ENCODE measurements at regions not wholly inside any gene's neighbourhood (a gene's known extent, or its start where the extent isn't known, plus 50 kb on each side); places are given as distances from the start of the nearest gene placed in this dataset.

GRCh38 chr6:153634416-153634815, 404.6 kb upstream of the OPRM1 start:
- no peaks in the 10 kb centered on the region for H3K4me1 ChIP-seq (ENCODE audit: insufficient read depth, low read length)
- H3K4me2 ChIP-seq (ENCODE audit: insufficient read depth, insufficient read length, low read length) = no peak overlapping the region

More at GRCh38 chr6:153634416-153634815, 404.6 kb upstream of the OPRM1 start:
- Histone ChIP-seq H3K23me2 (ENCODE audit: insufficient read length, low read depth, low read length, poor library complexity, severe bottlenecking) (no peaks in the 10 kb centered on the region), H3K14ac (ENCODE audit: insufficient read depth, low read length) (no peak overlapping the region), H4K5ac (ENCODE audit: insufficient read length, low read depth, low read length) (no peak overlapping the region), H3K23ac (ENCODE audit: insufficient read length, low read depth, low read length) (no peak overlapping the region), H4K91ac (ENCODE audit: insufficient read length, low read depth, low read length) (no peak overlapping the region), H2AK5ac (ENCODE audit: insufficient read length, low read length) (no peak overlapping the region), H2AFZ (ENCODE audit: low read length) (no peak overlapping the region), H3K4ac (ENCODE audit: low read depth, low read length) (no peak overlapping the region), H3K79me2 (ENCODE audit: insufficient read depth, low read length) (no peaks in the 10 kb centered on the region), H2BK15ac (ENCODE audit: low read depth, low read length) (no peak overlapping the region), H3K9ac (ENCODE audit: extremely low read depth, insufficient read length, low read length) (no peak overlapping the region), H2BK5ac (ENCODE audit: insufficient read length, low read length) (no peak overlapping the region), H2BK120ac (ENCODE audit: low read depth, low read length, poor library complexity, severe bottlenecking) (no peak overlapping the region), H2BK20ac (ENCODE audit: low read depth, low read length, poor library complexity, severe bottlenecking) (no peak overlapping the region), H2BK12ac (ENCODE audit: insufficient read length, low read depth, low read length) (no peak overlapping the region), H3K79me1 (ENCODE audit: insufficient read depth, low read depth, low read length, poor library complexity, severe bottlenecking) (no peaks in the 10 kb centered on the region), H3K27ac (ENCODE audit: insufficient read length, low read depth, low read length) (no peak overlapping the region), H3K27me3 (ENCODE audit: insufficient read depth, low read length) (no peaks in the 10 kb centered on the region), H3K9me3 (ENCODE audit: control insufficient read depth, low read depth, low read length) (no peaks in the 10 kb centered on the region), H3T11ph (ENCODE audit: low read length) (no peak overlapping the region), H3K56ac (ENCODE audit: insufficient read length, low read depth, low read length) (no peak overlapping the region), H4K8ac (replicated peaks; ENCODE audit: insufficient read length, low read depth, low read length) (no peak overlapping the region), H4K20me1 (ENCODE audit: control insufficient read depth, insufficient read depth, insufficient read length) (no peaks in the 10 kb centered on the region), H3K18ac (ENCODE audit: insufficient read length, low read depth, low read length) (no peak overlapping the region)
- Mint-ChIP-seq H3K4me1 (no peaks in the 10 kb centered on the region), H3K27ac (no peak overlapping the region), H3K4me3 (no peak overlapping the region), H3K27me3 (ENCODE audit: low read depth) (no peaks in the 10 kb centered on the region), H3K36me3 (ENCODE audit: insufficient read depth in 1 of 3, low read depth in 3 of 3) (peaks cover 0 to 7% (median 2%) of the 10 kb centered on the region in 3 experiments; a peak in 3 of 7 replicates), H3K9me3 (peaks cover 6 to 13% of the 10 kb centered on the region in 2 experiments; a peak in 4 of 5 replicates)
- no peak for DNase-seq
- no peak for TF ChIP-seq CTCF (conservative IDR thresholded peaks at IDR 0.05)
